ENCODE measurements at regions not wholly inside any gene's neighbourhood (a gene's known extent, or its start where the extent isn't known, plus 50 kb on each side); places are given as distances from the start of the nearest gene placed in this dataset.

GRCh38 chr7:31171984-31172383, 119.9 kb downstream of the ADCYAP1R1 start:
- no peak for DNase-seq (ENCODE audit: low spot score)

- no peak for DNase-seq (ENCODE audit: low spot score)
Observed at GRCh38 chr7:31171216-31171785, 119.2 kb downstream of the ADCYAP1R1 start.
